Spleen (tissue), 11 donors: ENCODE measurements at regions not wholly inside any gene's neighbourhood (a gene's known extent, or its start where the extent isn't known, plus 50 kb on each side); places are given as distances from the start of the nearest gene placed in this dataset.
"Not testable (repeated sequence)": the region's sequence is repeated elsewhere in the genome, so short reads cannot be mapped to it uniquely, and the experiment has no call there.

ENCODE experiments used
- DNase-seq: peaks from one replicate; pipeline ENCODE4 v3.0.0-alpha.2; 2020
- H3K27ac ChIP-seq, 8 donors: fragments of 200-600 bp; sonication (generic) in 7 of 8; 1 replicate in 4 of 8; 2 replicates in 4 of 8; pipeline versions ENCODE4 v1.5.0 to v1.8.0; 2016 to 2021; ENCODE audit warnings: inconsistent platforms in 4 of 8, mild to moderate bottlenecking in 4 of 8, moderate library complexity in 1 of 8
- H3K27me3 ChIP-seq, 7 donors: fragments of 200-600 bp; sonication (generic) in 6 of 7; replicated peaks in 1 of 7; 1 replicate in 4 of 7; 2 replicates in 3 of 7; pipeline versions ENCODE4 v1.5.0 to v1.8.0; 2016 to 2021; ENCODE audit warnings: inconsistent platforms in 3 of 7, mild to moderate bottlenecking in 1 of 7
- H3K36me3 ChIP-seq, 6 donors: fragments of 200-600 bp; sonication (generic) in 5 of 6; 1 replicate in 4 of 6; 2 replicates in 2 of 6; pipeline versions ENCODE4 v1.5.0 to v1.8.0; 2016 to 2021; ENCODE audit warnings: inconsistent platforms in 2 of 6
- H3K4me1 ChIP-seq, 6 donors: fragments of 200-600 bp; sonication (generic) in 5 of 6; 1 replicate in 3 of 6; 2 replicates in 3 of 6; pipeline versions ENCODE4 v1.5.0 to v1.8.0; 2016 to 2021; ENCODE audit warnings: inconsistent platforms in 3 of 6
- H3K4me3 ChIP-seq, 8 donors: fragments of 200-600 bp; sonication (generic) in 7 of 8; 1 replicate in 4 of 8; 2 replicates in 4 of 8; pipeline versions ENCODE4 v1.5.0 to v1.8.0; 2016 to 2021; ENCODE audit warnings: inconsistent platforms in 4 of 8, mild to moderate bottlenecking in 4 of 8, moderate library complexity in 2 of 8
- H3K9me3 ChIP-seq, 8 donors: fragments of 200-600 bp; sonication (generic) in 7 of 8; 1 replicate in 4 of 8; 2 replicates in 4 of 8; pipeline versions ENCODE4 v1.5.0 to v1.8.0; 2016 to 2021; ENCODE audit warnings: inconsistent platforms in 4 of 8
- WGBS, 5 donors: extraction: QIAGEN DNeasy Blood & Tissue Kit in 3 of 5; methylation state at CpG; one replicate each; pipeline versions ENCODE4 v1.1.5 to v1.1.7; 2013 to 2018; 5-methylcytosine and 5-hydroxymethylcytosine counted together
- intact Hi-C: fragments of 100-400 bp; cut with DNase I; formaldehyde crosslinking; loops from one replicate; pipeline ENCODE4 v1.15.0; 2023; ENCODE audit warnings: low total_unique reads
- donor health status: healthy with polysubstance abuse.
- donor health status: DM: no; HTN: no; CAD: no; lungs with moderate emphysema.
- donor health status: DM: no; HTN: no; CAD: no.
- donor health status: Bipolar disorder and iron deficiency.
- donor health status: healthy.
- donor health status: DM: no; HTN: no; CAD: no.
- donor health status: DM: yes; HTN: yes; CAD: no.

- H3K4me3 ChIP-seq, H3K4me1 ChIP-seq, H3K27ac ChIP-seq, H3K36me3 ChIP-seq, DNase-seq, intact Hi-C loops, H3K27me3 ChIP-seq: not testable (repeated sequence)
- peaks cover 11 to 77% (median 74%) of the 10 kb centered on the region in 8 donors for H3K9me3 ChIP-seq
- WGBS, 5 donors, result 77 to 80% (median 79%) methylated on average over 7 of the region's 7 CpGs
Observed at GRCh38 chr4:49117951-49118350, 131.9 kb downstream of the CWH43 start.

DNA sequence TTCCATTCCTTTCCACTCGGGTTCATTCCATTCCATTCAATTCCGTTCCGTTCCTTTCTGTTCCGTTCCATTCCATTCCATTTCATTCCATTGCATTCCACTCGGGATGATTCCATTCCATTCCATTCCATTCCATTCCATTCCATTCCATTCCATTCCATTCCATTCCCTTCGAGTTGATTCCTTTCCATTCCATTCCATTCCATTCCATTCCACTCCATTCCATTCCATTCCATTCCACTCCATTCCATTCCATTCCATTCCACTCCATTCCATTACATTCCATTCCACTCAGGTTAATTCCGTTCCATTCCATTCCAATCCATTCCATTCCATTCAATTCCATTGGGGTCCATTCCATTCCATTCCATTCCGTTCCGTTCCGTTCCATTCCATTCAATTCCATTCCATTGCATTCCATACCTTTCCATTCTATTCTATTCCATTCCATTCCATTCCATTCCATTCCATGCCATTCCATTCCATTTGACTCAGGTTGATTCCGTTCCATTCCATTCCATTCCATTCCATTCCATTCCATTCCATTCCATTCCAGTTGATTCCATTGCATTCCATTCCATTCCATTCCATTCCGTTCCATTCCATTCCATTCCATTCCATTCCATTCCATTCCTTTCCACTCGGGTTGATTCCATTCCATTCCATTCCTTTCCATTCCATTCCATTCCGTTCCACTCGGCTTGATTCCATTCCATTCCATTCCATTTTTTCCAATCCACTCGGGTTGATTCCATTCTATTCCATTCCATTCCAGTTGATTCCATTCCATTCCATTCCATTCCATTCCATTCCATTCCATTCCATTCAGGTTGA, 132.5 kb downstream of the CWH43 start:
- H3K4me3 ChIP-seq, DNase-seq, H3K27ac ChIP-seq, H3K4me1 ChIP-seq, H3K27me3 ChIP-seq, intact Hi-C loops, H3K36me3 ChIP-seq: not testable (repeated sequence)
- H3K9me3 ChIP-seq, result peaks cover 11 to 71% (median 69%) of the 10 kb centered on the region in 8 donors
- 58 to 70% (median 65%) methylated on average over 16 of the region's 16 CpGs for WGBS, 5 donors

DNA sequence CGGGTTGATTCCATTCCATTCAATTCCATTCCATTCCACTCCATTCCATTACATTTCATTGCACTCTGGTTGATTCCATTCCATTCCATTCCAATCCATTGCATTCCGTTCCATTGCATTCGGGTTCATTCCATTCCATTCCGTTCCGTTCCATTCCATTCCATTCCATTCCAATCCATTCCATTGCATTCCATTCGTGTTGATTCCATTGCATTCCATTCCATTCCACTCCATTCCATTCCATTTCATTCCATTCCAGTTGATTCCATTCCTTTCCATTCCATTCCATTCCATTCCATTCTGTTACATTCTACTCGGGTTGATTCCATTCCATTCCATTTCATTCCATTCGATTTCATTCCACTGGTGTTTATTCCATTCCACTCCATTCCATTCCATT, 133.3 kb downstream of the CWH43 start:
- intact Hi-C loops, H3K4me1 ChIP-seq, H3K27ac ChIP-seq, DNase-seq, H3K4me3 ChIP-seq, H3K27me3 ChIP-seq, H3K36me3 ChIP-seq: not testable (repeated sequence)
- peaks cover 11 to 63% (median 62%) of the 10 kb centered on the region in 8 donors for H3K9me3 ChIP-seq
- 48 to 70% (median 64%) methylated on average over 8 of the region's 8 CpGs for WGBS, 5 donors

- H3K27ac ChIP-seq, intact Hi-C loops, H3K27me3 ChIP-seq, DNase-seq, H3K4me3 ChIP-seq, H3K36me3 ChIP-seq, H3K4me1 ChIP-seq: not testable (repeated sequence)
- peaks cover 11 to 54% (median 53%) of the 10 kb centered on the region in 8 donors for H3K9me3 ChIP-seq
- WGBS, 5 donors, result 52 to 65% (median 57%) methylated on average over 15 of the region's 15 CpGs
Observed at GRCh38 chr4:49120042-49120779, 134.1 kb downstream of the CWH43 start.

DNA sequence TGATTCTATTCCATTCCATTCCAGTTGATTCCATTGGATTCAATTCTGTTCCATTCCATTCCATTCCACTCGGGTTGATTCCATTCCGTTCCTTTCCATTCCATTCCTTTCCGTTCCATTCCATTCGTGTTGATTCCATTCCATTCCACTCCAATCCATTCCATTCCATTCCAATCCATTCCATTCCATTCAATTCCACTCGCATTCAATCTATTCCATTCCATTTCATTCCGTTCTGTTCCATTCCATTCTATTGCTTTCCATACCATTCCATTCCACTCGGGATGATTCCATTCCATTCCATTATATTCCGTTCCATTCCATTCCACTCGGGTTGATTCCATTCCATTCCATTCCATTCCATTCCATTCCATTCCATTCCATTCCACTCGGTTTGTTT, 134.7 kb downstream of the CWH43 start:
- peaks cover 11 to 48% (median 47%) of the 10 kb centered on the region in 8 donors for H3K9me3 ChIP-seq
- H3K4me3 ChIP-seq, DNase-seq, H3K36me3 ChIP-seq, H3K4me1 ChIP-seq, H3K27ac ChIP-seq, H3K27me3 ChIP-seq, intact Hi-C loops: not testable (repeated sequence)
- 68 to 73% (median 72%) methylated on average over 10 of the region's 10 CpGs for WGBS, 5 donors

GRCh38 chr4:49126443-49126842, 140.4 kb downstream of the CWH43 start:
- intact Hi-C loops, H3K4me1 ChIP-seq: not testable (repeated sequence)

GRCh38 chr4:49126858-49127257, 140.8 kb downstream of the CWH43 start:
- H3K36me3 ChIP-seq, H3K9me3 ChIP-seq, intact Hi-C loops, H3K27ac ChIP-seq, H3K27me3 ChIP-seq, H3K4me1 ChIP-seq, DNase-seq, H3K4me3 ChIP-seq: not testable (repeated sequence)
- WGBS, 5 donors, result 67% methylated on average over 1 of the region's 5 CpGs; no CpG with 5 or more reads in 4 of the 5 donors

More at GRCh38 chr4:49126443-49126842, 140.4 kb downstream of the CWH43 start:
- not testable (repeated sequence) for H3K27me3 ChIP-seq, H3K36me3 ChIP-seq, H3K27ac ChIP-seq, H3K4me3 ChIP-seq, H3K9me3 ChIP-seq, DNase-seq
- WGBS, 5 donors, result 70 to 85% (median 77%) methylated on average over 4 to 6 of the region's 9 CpGs

DNA sequence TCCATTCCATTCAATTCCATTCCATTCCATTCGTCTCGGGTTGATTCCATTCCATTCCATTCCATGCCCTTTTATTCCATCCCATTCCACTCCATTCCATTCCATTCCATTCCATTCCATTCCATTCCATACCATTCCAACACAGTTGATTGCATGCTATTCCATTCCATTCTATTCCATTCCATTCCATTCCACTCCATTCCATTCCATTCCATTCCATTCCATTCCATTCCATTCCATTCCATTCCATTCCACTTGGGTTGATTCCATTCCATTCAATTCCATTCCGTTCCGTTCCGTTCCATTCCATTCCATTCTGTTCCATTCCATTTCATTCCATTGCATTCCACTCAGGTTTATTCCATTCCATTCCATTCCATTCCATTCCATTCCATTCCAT, 143.3 kb downstream of the CWH43 start:
- H3K36me3 ChIP-seq, DNase-seq, H3K4me1 ChIP-seq, H3K27ac ChIP-seq, H3K9me3 ChIP-seq, H3K27me3 ChIP-seq, intact Hi-C loops, H3K4me3 ChIP-seq: not testable (repeated sequence)
- WGBS, 5 donors, result no CpG with 5 or more reads among the region's 5 CpGs

- intact Hi-C loops, H3K4me3 ChIP-seq: not testable (repeated sequence)
Observed at GRCh38 chr4:49129870-49130269, 143.8 kb downstream of the CWH43 start.

GRCh38 chr4:49130724-49131123, 144.6 kb downstream of the CWH43 start:
- H3K27me3 ChIP-seq, H3K4me1 ChIP-seq, H3K27ac ChIP-seq, intact Hi-C loops, H3K9me3 ChIP-seq, H3K4me3 ChIP-seq, DNase-seq, H3K36me3 ChIP-seq: not testable (repeated sequence)
- 0 to 30% (median 10%) methylated on average over 2 to 5 of the region's 7 CpGs for WGBS, 5 donors

More at GRCh38 chr4:49129870-49130269, 143.8 kb downstream of the CWH43 start:
- not testable (repeated sequence) for H3K36me3 ChIP-seq, H3K27me3 ChIP-seq, H3K27ac ChIP-seq, H3K4me1 ChIP-seq, DNase-seq, H3K9me3 ChIP-seq
- WGBS, 5 donors, result 31 to 82% (median 63%) methylated on average over 3 to 8 of the region's 8 CpGs

DNA sequence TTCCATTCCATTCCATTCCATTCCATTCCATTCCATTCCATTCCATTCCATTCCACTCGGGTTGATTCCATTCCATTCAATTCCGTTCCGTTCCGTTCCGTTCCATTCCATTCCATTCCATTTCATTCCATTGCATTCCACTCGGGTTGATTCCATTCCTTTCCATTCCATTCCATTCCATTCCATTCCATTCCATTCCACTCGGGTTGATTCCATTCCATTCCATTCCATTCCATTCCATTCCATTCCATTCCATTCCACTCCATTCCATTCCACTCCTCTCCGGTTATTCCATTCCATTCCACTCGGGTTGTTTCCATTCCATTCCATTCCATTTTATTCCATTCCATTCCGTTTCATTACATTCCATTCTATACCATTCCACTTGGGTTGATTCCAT, 151.0 kb downstream of the CWH43 start:
- 35 to 80% (median 61%) methylated on average over 3 to 10 of the region's 10 CpGs for WGBS, 5 donors
- H3K27ac ChIP-seq, H3K27me3 ChIP-seq, intact Hi-C loops, H3K9me3 ChIP-seq, H3K4me1 ChIP-seq, H3K36me3 ChIP-seq, DNase-seq, H3K4me3 ChIP-seq: not testable (repeated sequence)
